NCI-H2081 (cell line): ENCODE measurements at regions not wholly inside any gene's neighbourhood (a gene's known extent, or its start where the extent isn't known, plus 50 kb on each side); places are given as distances from the start of the nearest gene placed in this dataset.

ENCODE experiments used
- DNase-seq, 2 experiments: peaks; one replicate each; lab custom pipeline; 2025; lab: John Stamatoyannopoulos, UW

GRCh38 chr5:173689737-173690360 lies 73.4 kb upstream of the BOD1 start:
- no peak for DNase-seq

GRCh38 chr5:173691931-173692330 lies 75.5 kb upstream of the BOD1 start:
- no peak for DNase-seq

GRCh38 chr5:173693670-173694069 lies 77.2 kb upstream of the BOD1 start:
- no peak for DNase-seq

- DNase-seq, result no peak
Observed at GRCh38 chr5:173696216-173696615, 79.8 kb upstream of the BOD1 start.

GRCh38 chr5:173697931-173698579 lies 81.6 kb upstream of the BOD1 start:
- DNase-seq, result peak; percentile 3 to 16

GRCh38 chr5:173699966-173700365 lies 83.5 kb upstream of the BOD1 start:
- DNase-seq, result no peak

GRCh38 chr5:173703466-173703865 lies 87.0 kb upstream of the BOD1 start:
- DNase-seq, result no peak

- DNase-seq, result no peak
Observed at GRCh38 chr5:173704615-173705511, 88.4 kb upstream of the BOD1 start.

GRCh38 chr5:173705512-173706044 lies 89.1 kb upstream of the BOD1 start:
- no peak for DNase-seq

- DNase-seq, result no peak
Observed at GRCh38 chr5:173706700-173707099, 90.2 kb upstream of the BOD1 start.

GRCh38 chr5:173707392-173707791 lies 90.9 kb upstream of the BOD1 start:
- DNase-seq, result no peak

GRCh38 chr5:173709145-173709544 lies 92.7 kb upstream of the BOD1 start:
- DNase-seq, result no peak

GRCh38 chr5:173709761-173710160 lies 93.3 kb upstream of the BOD1 start:
- DNase-seq, result no peak

- no peak for DNase-seq
Observed at GRCh38 chr5:173710528-173710927, 94.1 kb upstream of the BOD1 start.

GRCh38 chr5:173711466-173711865 lies 95.0 kb upstream of the BOD1 start:
- DNase-seq, result no peak

GRCh38 chr5:173712609-173713175 lies 96.2 kb upstream of the BOD1 start:
- no peak for DNase-seq

- no peak for DNase-seq
Observed at GRCh38 chr5:173714551-173715428, 98.3 kb upstream of the BOD1 start.

GRCh38 chr5:173715607-173716006 lies 99.2 kb upstream of the BOD1 start:
- DNase-seq, result no peak

- DNase-seq, result no peak
Observed at GRCh38 chr5:173716058-173716682, 99.7 kb upstream of the BOD1 start.

GRCh38 chr5:173717959-173718358 lies 101.5 kb upstream of the BOD1 start:
- peak in 1 of 2 experiments; percentile 17 for DNase-seq

- DNase-seq, result no peak
Observed at GRCh38 chr5:173718469-173718868, 102.0 kb upstream of the BOD1 start.
